K562 (cell line): ENCODE measurements at regions not wholly inside any gene's neighbourhood (a gene's known extent, or its start where the extent isn't known, plus 50 kb on each side); places are given as distances from the start of the nearest gene placed in this dataset.
A peak's percentile ranks its signal among the peaks of the same experiment; 100 is the strongest.

Experiments used
- ATAC-seq: fragments of 200-7000 bp; cut with Tn5 transposase; 3 replicates; pipeline ENCODE4 v1.9.1; 2020; ENCODE audit warnings: moderate library complexity
- BruUV-seq: library from RNA; stranded (reverse); fragments of 400-500 nt; replicated peaks from 2 replicates; lab custom pipeline; 2021; lab: Mats Ljungman, UMichigan
- CTCF ChIA-PET: fragments of 300-600 bp; formaldehyde crosslinking; extraction: SDS; loops from one replicate; lab custom pipeline; 2021; ENCODE audit warnings: low intra/inter-chr PET ratio; lab: Yijun Ruan, JAX
- POLR2A ChIA-PET: fragments of 300-600, 350-650 bp; sonication (Branson Sonifier 250); formaldehyde crosslinking; extraction: SDS; loops from one replicate; lab custom pipeline; 2021; ENCODE audit warnings: antibody characterized with exemption, inconsistent platforms; lab: Yijun Ruan, JAX
- DNase-seq, 4 experiments: peaks; one replicate each; pipeline versions ENCODE4 v3.0.0 to v3.0.0-alpha.2; 2011 to 2018; ENCODE audit warnings: low spot score in 3 of 4, mixed read lengths in 3 of 4; ENCODE audit errors: extremely low read depth in 1 of 4
- FAIRE-seq: peaks from 2 replicates; lab custom pipeline; 2011; peaks lifted over from hg19 to GRCh38; lab: Jason Lieb, UNC
- H2AFZ ChIP-seq: 2 replicates; pipeline ENCODE4 v1.6.0; 2011; ENCODE audit warnings: low read depth, low read length, control low read depth, inconsistent platforms
- H3K27ac ChIP-seq: fragments of 200-600 bp; 3 replicates; pipeline ENCODE4 v1.8.0; 2011; ENCODE audit warnings: low read depth, mild to moderate bottlenecking, control low read depth, inconsistent platforms, low read length, moderate library complexity, mixed read lengths; ENCODE audit errors: extremely low read depth
- H3K27me3 ChIP-seq, 2 experiments: fragments of 300-600 bp in 1 of 2; 2 replicates in 1 of 2; 3 replicates in 1 of 2; pipeline versions ENCODE4 v1.6.0 to v1.8.0; 2011; ENCODE audit warnings: inconsistent platforms in 2 of 2, low read length in 2 of 2, mild to moderate bottlenecking in 1 of 2, mixed read lengths in 1 of 2, moderate library complexity in 1 of 2; ENCODE audit not compliant: control insufficient read depth in 2 of 2, insufficient read depth in 2 of 2
- H3K36me3 ChIP-seq: fragments of 300-600 bp; 3 replicates; pipeline ENCODE4 v1.8.0; 2011; ENCODE audit warnings: mild to moderate bottlenecking, low read length, inconsistent platforms; ENCODE audit not compliant: control insufficient read depth, insufficient read depth
- H3K4me1 ChIP-seq, 2 experiments: fragments of 200-600 bp in 1 of 2; replicated peaks in 1 of 2; 2 replicates in 1 of 2; 3 replicates in 1 of 2; pipeline versions ENCODE4 v1.5.1 to v1.8.0; 2011; ENCODE audit warnings: inconsistent platforms in 2 of 2, low read length in 2 of 2, mild to moderate bottlenecking in 1 of 2, mixed read lengths in 1 of 2, moderate library complexity in 1 of 2; ENCODE audit not compliant: control insufficient read depth in 2 of 2, insufficient read depth in 2 of 2
- H3K4me2 ChIP-seq: 2 replicates; pipeline ENCODE4 v1.6.1; 2011; ENCODE audit warnings: low read length, control low read depth, inconsistent platforms, mixed read lengths; ENCODE audit not compliant: insufficient read depth
- H3K4me3 ChIP-seq: fragments of 200-600 bp; sonication (generic), shearing (Covaris generic); 2 replicates; pipeline ENCODE4 v1.5.1; 2016; ENCODE audit warnings: control low read depth, inconsistent platforms
- H3K79me2 ChIP-seq: fragments of 200-600 bp; 3 replicates; pipeline ENCODE4 v1.8.0; 2011; ENCODE audit warnings: low read length, inconsistent platforms; ENCODE audit not compliant: control insufficient read depth, insufficient read depth
- H3K9ac ChIP-seq, 2 experiments: 2 replicates each; pipeline versions ENCODE4 v1.6.0 to v1.6.1; 2011; ENCODE audit warnings: low read depth in 2 of 2, low read length in 2 of 2, control low read depth in 1 of 2, inconsistent platforms in 1 of 2, mild to moderate bottlenecking in 1 of 2, mixed read lengths in 1 of 2; ENCODE audit not compliant: insufficient read depth in 1 of 2
- H3K9me1 ChIP-seq: one replicate; pipeline ENCODE4 v1.6.0; 2011; ENCODE audit warnings: inconsistent platforms, mild to moderate bottlenecking, low read length, moderate library complexity; ENCODE audit not compliant: control insufficient read depth, insufficient read depth
- H3K9me3 ChIP-seq: replicated peaks from 2 replicates; pipeline ENCODE4 v1.5.1; 2011; ENCODE audit warnings: low read depth, low read length, inconsistent platforms; ENCODE audit not compliant: control insufficient read depth, insufficient read depth
- H4K20me1 ChIP-seq: replicated peaks from 2 replicates; pipeline ENCODE4 v1.6.1; 2011; ENCODE audit warnings: low read length, inconsistent platforms, mixed read lengths; ENCODE audit not compliant: control insufficient read depth, insufficient read depth
- ESRRA ChIP-seq: fragments of 450-650 bp; IDR thresholded peaks from 2 replicates; pipeline ENCODE4 v1.6.1; 2014; ENCODE audit warnings: low read depth, mild to moderate bottlenecking, moderate library complexity, borderline replicate concordance
- EZH2 ChIP-seq: IDR thresholded peaks from 2 replicates; pipeline ENCODE4 v1.6.1; 2012; ENCODE audit warnings: low read depth, mild to moderate bottlenecking, inconsistent platforms, low read length, borderline replicate concordance
- FOXP4 ChIP-seq: sonication (generic); formaldehyde crosslinking; IDR thresholded peaks from 2 replicates; pipeline ENCODE4 v1.8.0; 2022; ENCODE audit warnings: mild to moderate bottlenecking, missing genetic modification reagents, borderline replicate concordance
- KAT2B ChIP-seq: IDR thresholded peaks from one replicate; pipeline ENCODE4 v1.6.1; 2012; ENCODE audit warnings: low read depth, mild to moderate bottlenecking, control low read depth, inconsistent platforms, low read length, moderate library complexity
- KDM4B ChIP-seq, 2 experiments: fragments of 450-650 bp in 1 of 2; sonication (generic) in 1 of 2; IDR thresholded peaks; 2 replicates each; pipeline ENCODE4 v1.6.1; 2016 to 2017; ENCODE audit warnings: borderline replicate concordance in 2 of 2, antibody characterized with exemption in 1 of 2, low read depth in 1 of 2, mild to moderate bottlenecking in 1 of 2
- MEF2D ChIP-seq: conservative IDR thresholded peaks from 2 replicates; pipeline ENCODE4 v1.6.1; 2016; ENCODE audit warnings: low read depth, missing genetic modification characterization, missing compliant biosample characterization
- MITF ChIP-seq: IDR thresholded peaks from 2 replicates; pipeline ENCODE4 v1.6.1; 2014; ENCODE audit warnings: antibody characterized with exemption
- PML ChIP-seq: IDR thresholded peaks from 2 replicates; pipeline ENCODE4 v1.6.1; 2012; ENCODE audit warnings: low read length, inconsistent platforms
- SLC30A9 ChIP-seq: fragments of 250-450 bp; sonication (Bioruptor Pico); IDR thresholded peaks from 2 replicates; pipeline ENCODE4 v1.8.0; 2022; ENCODE audit warnings: mild to moderate bottlenecking, moderate library complexity
- TAL1 ChIP-seq: fragments of 450-650 bp; IDR thresholded peaks from 2 replicates; pipeline ENCODE4 v1.6.1; 2016; ENCODE audit warnings: mild to moderate bottlenecking
- TCF3 ChIP-seq: sonication (generic); formaldehyde crosslinking; IDR thresholded peaks from 2 replicates; pipeline ENCODE4 v1.4.0; 2020; ENCODE audit warnings: mild to moderate bottlenecking, missing genetic modification reagents
- TFAP4 ChIP-seq: sonication (generic); formaldehyde crosslinking; IDR thresholded peaks from 2 replicates; pipeline ENCODE4 v1.8.0; 2022; ENCODE audit warnings: missing genetic modification reagents, mild to moderate bottlenecking, moderate library complexity, borderline replicate concordance
- WHSC1 ChIP-seq: IDR thresholded peaks from one replicate; pipeline ENCODE4 v1.6.1; 2012; ENCODE audit warnings: low read length, control low read depth, inconsistent platforms
- ZBTB5 ChIP-seq: fragments of 450-650 bp; IDR thresholded peaks from 2 replicates; pipeline ENCODE4 v1.6.1; 2017; ENCODE audit warnings: antibody characterized with exemption
- ZHX1 ChIP-seq: fragments of 150-350 bp; conservative IDR thresholded peaks from 2 replicates; pipeline ENCODE4 v1.6.1; 2014; ENCODE audit warnings: low read length
- WGBS: fragments of 100-300 bp; shearing (Covaris generic); methylation state at CpG from one replicate; pipeline ENCODE4 v1.1.6; 2016; ENCODE audit warnings: low coverage, mixed read lengths; ENCODE audit not compliant: insufficient coverage; ENCODE audit errors: missing lambda C conversion rate; 5-methylcytosine and 5-hydroxymethylcytosine counted together
- in situ Hi-C: fragments of 300-500 bp; cut with MboI; formaldehyde crosslinking; loops from 4 replicates; pipeline ENCODE4 v1.15.0; 2018; ENCODE audit warnings: inconsistent platforms, mixed read lengths
- intact Hi-C: fragments of 100-400 bp; cut with micrococcal nuclease; formaldehyde crosslinking; loops from 2 replicates; pipeline ENCODE4 v1.14.2; 2022

- H3K9ac ChIP-seq: no peak overlapping the region
- no peaks in the 10 kb centered on the region for H3K4me1 ChIP-seq
- intact Hi-C loops (no loop called here), in situ Hi-C loops (no loop called here)
- POLR2A ChIA-PET: no interaction called here
- FAIRE-seq (no peak), ATAC-seq (no peak), DNase-seq (peak in 1 of 4 experiments; percentile 1)
- no peak overlapping the region for H2AFZ ChIP-seq
- no peak overlapping the region for H3K4me2 ChIP-seq
- H3K27me3 ChIP-seq: no peaks in the 10 kb centered on the region
- no TSS peak for BruUV-seq
- no peak overlapping the region for H3K27ac ChIP-seq
- no peak overlapping the region for H3K4me3 ChIP-seq
- CTCF ChIA-PET: no interaction called here
- H3K9me1 ChIP-seq: no peaks in the 10 kb centered on the region
- no peaks in the 10 kb centered on the region for H3K36me3 ChIP-seq
- whole genome bisulfite sequencing: 0% methylated on average over 2 of the region's 2 CpGs
- no peaks in the 10 kb centered on the region for H3K79me2 ChIP-seq
- no peaks in the 10 kb centered on the region for H4K20me1 ChIP-seq
- H3K9me3 ChIP-seq: no peaks in the 10 kb centered on the region
- TF ChIP-seq SLC30A9 (CRISPR knock-in tag) (no peak), KAT2B (no peak), KDM4B (IDR thresholded peaks at IDR 0.05; ENCODE audit: borderline replicate concordance in 2 of 2, low read depth in 1 of 2) (no peak), TFAP4 (CRISPR knock-in tag) (no peak), MEF2D (no peak), EZH2 (no peak), WHSC1 (no peak), ZBTB5 (no peak), TAL1 (no peak), PML (no peak), TCF3 (CRISPR knock-in tag) (0 out of 2 replicates have a peak, but pooled peaks have one; percentile 11), MITF (no peak), ESRRA (no peak), FOXP4 (CRISPR knock-in tag) (no peak), ZHX1 (no peak)
These were observed 70.2 kb upstream of the TLE4 start for GRCh38 chr9:79501546-79501945.
